Osteoblast (primary cell): ENCODE measurements at regions not wholly inside any gene's neighbourhood (a gene's known extent, or its start where the extent isn't known, plus 50 kb on each side); places are given as distances from the start of the nearest gene placed in this dataset.

Source experiments
- DNase-seq: peaks from one replicate; pipeline ENCODE4 v3.0.0; 2011; ENCODE audit warnings: low spot score, mixed read lengths; ENCODE audit not compliant: insufficient read length; ENCODE audit errors: missing footprints
- H2AFZ ChIP-seq: 2 replicates; pipeline ENCODE4 v1.6.0; 2011; ENCODE audit warnings: mild to moderate bottlenecking, low read length
- H3K27ac ChIP-seq: 2 replicates; pipeline ENCODE4 v1.5.1; 2011; ENCODE audit warnings: mild to moderate bottlenecking, low read depth, low read length, moderate library complexity
- H3K27me3 ChIP-seq: 2 replicates; pipeline ENCODE4 v1.6.0; 2012; ENCODE audit warnings: mild to moderate bottlenecking, control low read depth, inconsistent platforms, low read length, moderate library complexity; ENCODE audit not compliant: insufficient read depth
- H3K36me3 ChIP-seq: 2 replicates; pipeline ENCODE4 v1.5.1; 2011; ENCODE audit warnings: mild to moderate bottlenecking, low read length, control low read depth, moderate library complexity; ENCODE audit not compliant: insufficient read depth
- H3K4me1 ChIP-seq: 2 replicates; pipeline ENCODE4 v1.5.1; 2011; ENCODE audit warnings: mild to moderate bottlenecking, low read length, control low read depth, moderate library complexity; ENCODE audit not compliant: insufficient read depth
- H3K4me2 ChIP-seq: 2 replicates; pipeline ENCODE4 v1.6.0; 2011; ENCODE audit warnings: mild to moderate bottlenecking, low read length; ENCODE audit not compliant: insufficient read depth
- H3K4me3 ChIP-seq: fragments of 200-600 bp; sonication (generic); 3 replicates; pipeline ENCODE4 v1.5.1; 2012; ENCODE audit warnings: mild to moderate bottlenecking, low read length, inconsistent platforms; ENCODE audit not compliant: insufficient read depth
- H3K79me2 ChIP-seq: 2 replicates; pipeline ENCODE4 v1.6.0; 2012; ENCODE audit warnings: mild to moderate bottlenecking, low read length, control low read depth, inconsistent platforms; ENCODE audit not compliant: insufficient read depth
- H3K9me3 ChIP-seq: 2 replicates; pipeline ENCODE4 v1.5.1; 2011; ENCODE audit warnings: low read depth, low read length, control low read depth
- H4K20me1 ChIP-seq: 2 replicates; pipeline ENCODE4 v1.6.0; 2012; ENCODE audit warnings: mild to moderate bottlenecking, low read length, control low read depth; ENCODE audit not compliant: insufficient read depth
- TF ChIP-seq, protein P1 (sequence below): IDR thresholded peaks from 2 replicates; pipeline ENCODE4 v1.5.1; 2011; ENCODE audit warnings: mild to moderate bottlenecking, low read depth, low read length, moderate library complexity; ENCODE audit errors: extremely low read depth

GRCh38 chr6:113672491-113673149, 184.5 kb upstream of the MARCKS start:
- DNase-seq: peak; percentile 61

DNA sequence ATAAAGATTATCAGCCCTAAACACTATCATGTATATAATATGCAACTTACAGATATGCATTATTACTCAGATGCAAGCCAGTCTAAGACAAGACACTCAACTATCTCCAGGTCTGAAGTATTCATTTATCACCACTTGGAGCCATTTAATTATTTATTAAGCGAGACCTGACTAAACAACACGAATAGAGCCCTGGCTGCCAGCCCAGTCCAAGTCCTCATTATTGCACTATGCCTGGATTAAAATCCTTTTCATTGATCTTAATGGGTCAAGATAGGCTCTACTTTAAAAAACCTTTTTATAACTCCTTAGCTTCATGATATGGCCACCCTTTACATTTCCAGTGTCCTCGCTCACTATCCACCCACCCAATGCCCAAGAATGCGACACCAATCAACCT, 183.1 kb upstream of the MARCKS start:
- Histone ChIP-seq H3K9me3 (no peaks in the 10 kb centered on the region), H2AFZ (no peak overlapping the region), H3K4me3 (no peak overlapping the region), H3K27me3 (no peaks in the 10 kb centered on the region), H3K79me2 (no peaks in the 10 kb centered on the region), H3K36me3 (no peaks in the 10 kb centered on the region), H3K27ac (no peak overlapping the region), H4K20me1 (no peaks in the 10 kb centered on the region), H3K4me2 (no peak overlapping the region), H3K4me1 (peaks cover 11% of the 10 kb centered on the region)
- no peak for DNase-seq
- TF ChIP-seq, protein P1, sequence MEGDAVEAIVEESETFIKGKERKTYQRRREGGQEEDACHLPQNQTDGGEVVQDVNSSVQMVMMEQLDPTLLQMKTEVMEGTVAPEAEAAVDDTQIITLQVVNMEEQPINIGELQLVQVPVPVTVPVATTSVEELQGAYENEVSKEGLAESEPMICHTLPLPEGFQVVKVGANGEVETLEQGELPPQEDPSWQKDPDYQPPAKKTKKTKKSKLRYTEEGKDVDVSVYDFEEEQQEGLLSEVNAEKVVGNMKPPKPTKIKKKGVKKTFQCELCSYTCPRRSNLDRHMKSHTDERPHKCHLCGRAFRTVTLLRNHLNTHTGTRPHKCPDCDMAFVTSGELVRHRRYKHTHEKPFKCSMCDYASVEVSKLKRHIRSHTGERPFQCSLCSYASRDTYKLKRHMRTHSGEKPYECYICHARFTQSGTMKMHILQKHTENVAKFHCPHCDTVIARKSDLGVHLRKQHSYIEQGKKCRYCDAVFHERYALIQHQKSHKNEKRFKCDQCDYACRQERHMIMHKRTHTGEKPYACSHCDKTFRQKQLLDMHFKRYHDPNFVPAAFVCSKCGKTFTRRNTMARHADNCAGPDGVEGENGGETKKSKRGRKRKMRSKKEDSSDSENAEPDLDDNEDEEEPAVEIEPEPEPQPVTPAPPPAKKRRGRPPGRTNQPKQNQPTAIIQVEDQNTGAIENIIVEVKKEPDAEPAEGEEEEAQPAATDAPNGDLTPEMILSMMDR: no peak

More at GRCh38 chr6:113672491-113673149, 184.5 kb upstream of the MARCKS start:
- H4K20me1 ChIP-seq: no peaks in the 10 kb centered on the region
- peak overlapping the region; percentile 86 for H2AFZ ChIP-seq
- H3K27ac ChIP-seq: peak overlapping the region; percentile 72
- TF ChIP-seq, protein P1: no peak
- H3K4me3 ChIP-seq: peak overlapping the region; percentile 72
- peak overlapping the region; percentile 90 for H3K4me2 ChIP-seq
- H3K79me2 ChIP-seq: no peaks in the 10 kb centered on the region
- H3K4me1 ChIP-seq: peaks cover 11% of the 10 kb centered on the region
- H3K36me3 ChIP-seq: no peaks in the 10 kb centered on the region
- no peaks in the 10 kb centered on the region for H3K9me3 ChIP-seq
- no peaks in the 10 kb centered on the region for H3K27me3 ChIP-seq

GRCh38 chr6:113676057-113676456, 181.1 kb upstream of the MARCKS start:
- H3K4me3 ChIP-seq: no peak overlapping the region
- no peak for DNase-seq
- H3K9me3 ChIP-seq: no peaks in the 10 kb centered on the region
- H3K4me2 ChIP-seq: no peak overlapping the region
- H4K20me1 ChIP-seq: no peaks in the 10 kb centered on the region
- no peak overlapping the region for H3K27ac ChIP-seq
- H3K36me3 ChIP-seq: no peaks in the 10 kb centered on the region
- peaks cover 11% of the 10 kb centered on the region for H3K4me1 ChIP-seq
- H2AFZ ChIP-seq: no peak overlapping the region
- no peaks in the 10 kb centered on the region for H3K27me3 ChIP-seq
- H3K79me2 ChIP-seq: no peaks in the 10 kb centered on the region
- TF ChIP-seq, protein P1: no peak

DNA sequence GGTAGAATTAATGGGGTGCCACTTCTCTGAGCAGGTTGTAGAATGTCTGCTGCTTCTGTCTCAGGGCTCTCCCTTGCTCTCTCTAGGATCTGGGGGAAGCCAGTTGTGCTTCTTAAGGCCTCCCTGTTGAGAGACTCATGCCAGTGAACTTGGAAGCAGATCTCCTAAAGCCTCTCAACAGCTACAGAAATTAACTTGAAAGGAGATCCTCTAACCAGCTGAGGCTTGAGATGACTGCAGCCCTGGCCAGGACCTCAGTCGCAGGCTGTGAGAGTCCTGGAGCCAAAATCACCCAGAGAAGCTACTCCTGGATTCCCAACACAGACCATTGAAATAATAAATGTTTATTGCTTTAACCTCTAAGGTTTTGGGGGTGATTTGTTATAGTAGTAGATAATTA, 180.2 kb upstream of the MARCKS start:
- TF ChIP-seq, protein P1: no peak
- Histone ChIP-seq H3K36me3 (no peaks in the 10 kb centered on the region), H3K4me2 (no peak overlapping the region), H3K79me2 (no peaks in the 10 kb centered on the region), H3K4me1 (peaks cover 11% of the 10 kb centered on the region), H3K27ac (no peak overlapping the region), H3K4me3 (no peak overlapping the region), H2AFZ (no peak overlapping the region), H3K27me3 (no peaks in the 10 kb centered on the region), H3K9me3 (no peaks in the 10 kb centered on the region), H4K20me1 (no peaks in the 10 kb centered on the region)
- DNase-seq: no peak
